Pancreas (tissue), 10 donors: ENCODE measurements at regions not wholly inside any gene's neighbourhood (a gene's known extent, or its start where the extent isn't known, plus 50 kb on each side); places are given as distances from the start of the nearest gene placed in this dataset.

Experiments
- ATAC-seq, 4 donors: fragments of 200-7000 bp; cut with Tn5 transposase; one replicate each; pipeline versions ENCODE4 v1.8.0 to v1.9.1; 2020; ENCODE audit warnings: mild to moderate bottlenecking in 4 of 4, moderate library complexity in 4 of 4
- DNase-seq, 6 donors: peaks; one replicate each; pipeline ENCODE4 v3.0.0-alpha.2; 2020
- FAIRE-seq: peaks from 2 replicates; lab custom pipeline; 2012; peaks lifted over from hg19 to GRCh38; lab: Jason Lieb, UNC
- H3K27ac ChIP-seq, 4 donors: fragments of 200-600 bp; sonication (generic); 1 replicate in 3 of 4; 2 replicates in 1 of 4; pipeline versions ENCODE4 v1.5.0 to v1.8.0; 2020
- H3K27me3 ChIP-seq, 4 donors: fragments of 200-600 bp; one replicate each; pipeline ENCODE4 v1.8.0; 2021
- H3K36me3 ChIP-seq, 3 donors: fragments of 200-600 bp; sonication (generic) in 1 of 3; one replicate each; pipeline versions ENCODE4 v1.5.0 to v1.8.0; 2020 to 2021
- H3K4me1 ChIP-seq, 3 donors: fragments of 200-600 bp; one replicate each; pipeline ENCODE4 v1.8.0; 2021
- H3K4me3 ChIP-seq, 4 donors: fragments of 200-600 bp; sonication (generic) in 2 of 4; one replicate each; pipeline versions ENCODE4 v1.5.0 to v1.8.0; 2020 to 2021
- H3K9me3 ChIP-seq, 4 donors: fragments of 200-600 bp; one replicate each; pipeline ENCODE4 v1.8.0; 2021
- CTCF ChIP-seq, 4 donors: fragments of 200-600 bp; sonication (generic) in 3 of 4; IDR thresholded peaks; one replicate each; pipeline versions ENCODE4 v1.5.0 to v1.8.0; 2021; ENCODE audit warnings: antibody characterized with exemption in 4 of 4
- WGBS, 2 donors: extraction: QIAGEN DNeasy Blood & Tissue Kit; methylation state at CpG; one replicate each; pipeline ENCODE4 v1.1.7; 2013; 5-methylcytosine and 5-hydroxymethylcytosine counted together
- intact Hi-C, 3 donors: fragments of 100-400 bp; cut with DNase I; formaldehyde crosslinking; loops; one replicate each; pipeline versions ENCODE4 v1.11.1 to v1.14.2; 2022
- donor health status: healthy with polysubstance abuse.
- donor health status: DM: no; HTN: no; CAD: no; lungs with moderate emphysema.
- donor health status: DM: no; HTN: no; CAD: no.
- donor health status: control.
- donor health status: control.
- donor health status: Bipolar disorder and iron deficiency.
- donor health status: DM: yes; HTN: yes; CAD: no.
- donor health status: DM: no; HTN: no; CAD: no.
- donor health status: DM: no; HTN: no; CAD: no.
- donor health status: DM: yes; HTN: yes; CAD: no.

- no peaks in the 10 kb centered on the region for H3K27me3 ChIP-seq
- DNase-seq (no peak), ATAC-seq (no peak), FAIRE-seq (no peak)
- intact Hi-C loops: no loop called here
- H3K36me3 ChIP-seq: no peaks in the 10 kb centered on the region
- no peak overlapping the region for H3K4me3 ChIP-seq
- TF ChIP-seq CTCF (IDR thresholded peaks at IDR 0.05): no peak
- H3K9me3 ChIP-seq: no peaks in the 10 kb centered on the region
- 74 to 86% methylated on average over 13 to 14 of the region's 14 CpGs for WGBS, 2 donors
- no peaks in the 10 kb centered on the region for H3K4me1 ChIP-seq
- H3K27ac ChIP-seq: no peak overlapping the region
Observed at GRCh38 chr10:128466831-128467371, 340.7 kb upstream of the MKI67 start.

GRCh38 chr10:128468462-128468861, 342.2 kb upstream of the MKI67 start:
- 46 to 47% methylated on average over 7 of the region's 7 CpGs for WGBS, 2 donors
- H3K27ac ChIP-seq: no peak overlapping the region
- DNase-seq: no peak
- ATAC-seq: no peak
- no peak overlapping the region for H3K4me3 ChIP-seq
- no peak for TF ChIP-seq CTCF (IDR thresholded peaks at IDR 0.05)
- no peaks in the 10 kb centered on the region for H3K9me3 ChIP-seq
- intact Hi-C loops: no loop called here
- H3K4me1 ChIP-seq: no peaks in the 10 kb centered on the region
- no peak for FAIRE-seq
- no peaks in the 10 kb centered on the region for H3K36me3 ChIP-seq
- no peaks in the 10 kb centered on the region for H3K27me3 ChIP-seq

- no peaks in the 10 kb centered on the region for H3K36me3 ChIP-seq
- DNase-seq: no peak
- no peaks in the 10 kb centered on the region for H3K27me3 ChIP-seq
- TF ChIP-seq CTCF (IDR thresholded peaks at IDR 0.05): no peak
- H3K27ac ChIP-seq: no peak overlapping the region
- intact Hi-C loops: no loop called here
- FAIRE-seq: no peak
- no peak overlapping the region for H3K4me3 ChIP-seq
- ATAC-seq: no peak
- H3K9me3 ChIP-seq: no peaks in the 10 kb centered on the region
- H3K4me1 ChIP-seq: no peaks in the 10 kb centered on the region
- WGBS, 2 donors: 56 to 64% methylated on average over 9 of the region's 9 CpGs
Observed at GRCh38 chr10:128469515-128469914, 343.3 kb upstream of the MKI67 start.

GRCh38 chr10:128470321-128470965, 344.2 kb upstream of the MKI67 start:
- intact Hi-C loops: no loop called here
- H3K4me1 ChIP-seq: no peaks in the 10 kb centered on the region
- no peak overlapping the region for H3K27ac ChIP-seq
- H3K9me3 ChIP-seq: no peaks in the 10 kb centered on the region
- no peak for FAIRE-seq
- no peak for DNase-seq
- H3K4me3 ChIP-seq: no peak overlapping the region
- 58 to 72% methylated on average over 29 to 34 of the region's 34 CpGs for WGBS, 2 donors
- no peaks in the 10 kb centered on the region for H3K27me3 ChIP-seq
- no peaks in the 10 kb centered on the region for H3K36me3 ChIP-seq
- no peak for TF ChIP-seq CTCF (IDR thresholded peaks at IDR 0.05)
- no peak for ATAC-seq

GRCh38 chr10:128471151-128471550, 344.9 kb upstream of the MKI67 start:
- no peak overlapping the region for H3K27ac ChIP-seq
- intact Hi-C loops: no loop called here
- DNase-seq (no peak), FAIRE-seq (no peak), ATAC-seq (no peak)
- no peaks in the 10 kb centered on the region for H3K9me3 ChIP-seq
- no peak for TF ChIP-seq CTCF (IDR thresholded peaks at IDR 0.05)
- WGBS, 2 donors: 60 to 73% methylated on average over 12 of the region's 12 CpGs
- no peaks in the 10 kb centered on the region for H3K36me3 ChIP-seq
- no peaks in the 10 kb centered on the region for H3K4me1 ChIP-seq
- H3K27me3 ChIP-seq: no peaks in the 10 kb centered on the region
- no peak overlapping the region for H3K4me3 ChIP-seq
